AG10803 (cell line): ENCODE measurements at regions not wholly inside any gene's neighbourhood (a gene's known extent, or its start where the extent isn't known, plus 50 kb on each side); places are given as distances from the start of the nearest gene placed in this dataset.

Experiments used
- DNase-seq: peaks from one replicate; pipeline ENCODE4 v3.0.0; 2010; ENCODE audit warnings: low read depth
- H3K4me3 ChIP-seq: 2 replicates; pipeline ENCODE4 v1.5.1; 2011; ENCODE audit warnings: mild to moderate bottlenecking, low read length, control low read depth
- TF ChIP-seq, protein P1 (sequence below): conservative IDR thresholded peaks from 2 replicates; pipeline ENCODE4 v1.5.1; 2011; ENCODE audit warnings: mild to moderate bottlenecking, low read length, control low read depth, inconsistent platforms

DNA sequence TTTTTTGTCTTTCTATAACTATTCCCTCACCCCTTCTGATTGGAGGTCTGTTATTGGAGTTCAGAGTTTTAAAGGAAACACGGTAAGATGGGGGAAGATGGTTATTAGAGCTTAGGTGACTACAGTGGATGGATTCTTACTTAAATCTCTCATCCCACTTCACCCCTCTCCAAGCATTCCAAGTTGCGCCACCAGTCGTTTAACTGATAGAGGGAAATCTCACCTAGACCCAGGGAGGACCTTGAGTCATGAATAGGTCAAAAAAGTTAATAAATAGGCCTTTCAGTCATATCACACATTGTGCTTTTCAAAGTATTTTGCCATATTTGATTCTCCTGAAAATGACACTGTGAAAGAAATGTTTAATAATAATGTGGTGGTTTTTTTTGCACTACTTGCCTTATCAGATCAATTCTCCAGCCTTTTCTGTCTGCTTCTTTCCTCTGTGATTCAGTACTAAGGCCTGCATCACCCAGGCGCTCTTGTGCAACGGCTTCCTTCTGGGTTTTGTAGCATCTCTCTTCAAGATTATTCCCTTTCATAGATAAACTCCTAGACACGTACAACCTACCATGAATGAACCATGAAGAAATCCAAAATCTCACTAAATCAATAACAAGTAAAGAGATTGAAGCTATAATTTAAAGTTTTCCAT lies 100.4 kb upstream of the TGFBR2 start:
- TF ChIP-seq, protein P1, sequence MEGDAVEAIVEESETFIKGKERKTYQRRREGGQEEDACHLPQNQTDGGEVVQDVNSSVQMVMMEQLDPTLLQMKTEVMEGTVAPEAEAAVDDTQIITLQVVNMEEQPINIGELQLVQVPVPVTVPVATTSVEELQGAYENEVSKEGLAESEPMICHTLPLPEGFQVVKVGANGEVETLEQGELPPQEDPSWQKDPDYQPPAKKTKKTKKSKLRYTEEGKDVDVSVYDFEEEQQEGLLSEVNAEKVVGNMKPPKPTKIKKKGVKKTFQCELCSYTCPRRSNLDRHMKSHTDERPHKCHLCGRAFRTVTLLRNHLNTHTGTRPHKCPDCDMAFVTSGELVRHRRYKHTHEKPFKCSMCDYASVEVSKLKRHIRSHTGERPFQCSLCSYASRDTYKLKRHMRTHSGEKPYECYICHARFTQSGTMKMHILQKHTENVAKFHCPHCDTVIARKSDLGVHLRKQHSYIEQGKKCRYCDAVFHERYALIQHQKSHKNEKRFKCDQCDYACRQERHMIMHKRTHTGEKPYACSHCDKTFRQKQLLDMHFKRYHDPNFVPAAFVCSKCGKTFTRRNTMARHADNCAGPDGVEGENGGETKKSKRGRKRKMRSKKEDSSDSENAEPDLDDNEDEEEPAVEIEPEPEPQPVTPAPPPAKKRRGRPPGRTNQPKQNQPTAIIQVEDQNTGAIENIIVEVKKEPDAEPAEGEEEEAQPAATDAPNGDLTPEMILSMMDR, result no peak
- peak; percentile 38 for DNase-seq
- no peak overlapping the region for H3K4me3 ChIP-seq

DNA sequence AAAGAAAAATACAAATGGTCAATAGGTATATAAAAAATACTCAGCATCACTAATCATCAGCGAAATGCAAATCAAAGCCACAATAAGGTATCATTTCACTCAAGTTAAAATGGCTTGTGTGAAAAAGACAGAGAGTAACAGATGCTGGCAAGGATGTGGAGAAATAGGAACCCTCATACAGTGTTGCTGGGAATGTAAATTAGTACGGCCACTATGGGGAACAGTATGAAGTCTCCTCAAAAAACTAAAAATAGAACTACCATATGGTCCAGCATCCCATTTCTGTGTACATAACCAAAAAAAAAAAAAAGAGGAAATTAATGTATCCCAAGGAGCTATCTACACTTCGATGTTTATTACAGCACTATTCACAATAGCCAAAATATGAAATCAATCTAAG lies 98.1 kb upstream of the TGFBR2 start:
- H3K4me3 ChIP-seq, result no peak overlapping the region
- no peak for DNase-seq
- TF ChIP-seq, protein P1, result no peak

DNA sequence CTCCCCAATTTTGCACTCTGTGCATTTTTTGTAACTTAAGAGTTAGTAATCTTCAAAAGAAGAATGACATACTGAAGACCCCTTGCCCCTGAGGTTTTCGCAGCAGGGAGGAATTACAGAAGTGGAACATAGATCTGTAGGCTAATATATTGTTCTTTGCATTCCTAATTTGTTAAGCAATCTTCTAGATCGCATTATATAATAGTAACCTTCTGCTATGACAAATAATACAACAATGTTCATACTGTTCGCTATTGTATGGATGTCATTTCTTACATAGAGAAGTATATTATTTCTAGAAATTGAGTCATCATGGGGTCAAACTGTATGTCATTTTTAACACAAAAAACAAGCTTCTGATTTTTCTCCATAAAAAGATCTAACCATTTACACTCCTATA lies 95.8 kb upstream of the TGFBR2 start:
- no peak for DNase-seq
- no peak overlapping the region for H3K4me3 ChIP-seq
- TF ChIP-seq, protein P1, result no peak

DNA sequence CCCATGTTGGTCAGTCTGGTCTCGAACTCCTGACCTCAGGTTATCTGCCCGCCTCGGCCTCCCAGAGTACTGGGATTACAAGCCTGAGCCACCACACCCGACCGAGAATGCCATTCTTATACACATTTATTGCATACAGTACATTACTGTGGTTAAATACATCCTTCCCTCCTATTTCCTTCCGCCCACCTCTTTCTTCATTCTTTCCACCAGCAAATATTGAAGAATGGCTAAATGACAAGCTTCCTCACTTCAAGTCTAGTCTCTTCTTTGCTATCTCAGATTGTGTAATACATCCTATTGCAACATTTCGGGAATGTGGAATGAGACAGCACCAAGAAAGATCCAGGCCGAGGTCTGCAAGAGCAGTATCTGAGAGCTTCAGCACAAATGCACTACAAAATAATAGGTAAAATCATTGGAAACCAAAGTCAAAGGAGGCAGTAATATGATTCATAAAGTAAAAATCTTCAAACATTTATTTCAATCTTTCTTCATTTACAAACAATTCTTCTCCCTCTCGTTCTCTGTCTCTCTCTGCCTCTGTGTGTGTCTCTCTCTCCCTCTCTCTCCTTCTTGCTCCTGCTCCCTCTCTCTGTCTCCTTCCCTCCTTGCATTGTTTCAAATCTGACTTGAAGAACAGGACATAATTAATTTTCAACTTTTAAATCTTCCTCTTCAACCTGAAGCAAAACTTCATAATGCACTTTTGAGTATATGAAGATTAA lies 94.7 kb upstream of the TGFBR2 start:
- H3K4me3 ChIP-seq, result no peak overlapping the region
- TF ChIP-seq, protein P1, result no peak
- peak; percentile 99 for DNase-seq

DNA sequence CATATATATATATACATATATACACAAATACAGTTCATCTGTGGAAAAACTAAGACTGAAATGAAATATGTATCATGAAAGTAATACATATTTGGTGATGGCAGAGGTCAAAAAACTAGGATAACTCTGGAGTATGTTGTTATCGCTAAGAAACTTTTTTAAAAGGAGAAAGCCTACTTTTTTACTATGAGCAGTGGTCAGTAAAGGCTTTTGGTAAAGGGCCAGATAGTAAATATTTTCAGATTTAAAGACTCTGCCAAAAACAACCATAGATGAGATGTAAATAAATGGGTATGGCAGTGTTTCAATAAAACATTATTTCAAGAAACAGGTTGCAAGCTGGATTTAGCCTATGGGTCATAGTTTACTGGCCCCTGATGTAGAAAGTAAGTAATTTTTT lies 93.8 kb upstream of the TGFBR2 start:
- TF ChIP-seq, protein P1, result no peak
- DNase-seq, result no peak
- no peak overlapping the region for H3K4me3 ChIP-seq

DNA sequence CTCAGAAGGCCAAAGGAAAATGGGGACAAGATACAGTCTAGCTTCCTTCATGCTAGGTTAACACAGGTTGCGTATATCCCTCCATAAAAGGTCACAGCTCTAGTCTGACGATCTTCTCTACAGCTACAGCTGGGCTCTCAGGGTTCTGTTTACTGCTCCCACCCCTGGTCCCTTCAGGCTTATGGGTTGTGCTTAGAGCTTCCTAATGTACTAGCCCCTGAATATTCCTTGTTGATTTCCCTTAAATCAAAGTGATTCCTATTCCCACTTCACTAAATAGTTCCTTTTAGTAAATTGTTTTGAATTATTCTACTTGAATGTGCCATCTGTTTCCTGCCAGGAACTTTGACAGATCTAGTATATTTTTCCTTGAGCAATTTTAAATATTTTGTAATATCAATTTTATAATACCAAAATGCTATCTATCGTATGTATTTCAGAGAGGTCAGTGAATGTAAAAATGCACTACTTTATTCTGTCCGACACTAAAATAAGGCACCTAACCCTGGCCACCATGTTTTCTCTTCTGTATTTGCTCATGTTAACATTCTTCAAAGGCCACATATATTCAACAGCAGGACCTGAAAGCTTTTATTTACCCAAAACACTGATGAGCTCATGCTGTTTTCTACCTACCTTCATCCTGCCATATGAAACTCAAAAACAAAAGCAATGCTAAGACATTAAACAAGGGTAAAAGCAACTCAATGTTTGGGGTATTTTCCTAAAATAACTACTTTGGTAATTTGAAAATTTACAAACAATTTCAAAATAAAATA lies 92.8 kb upstream of the TGFBR2 start:
- TF ChIP-seq, protein P1, result no peak

DNA sequence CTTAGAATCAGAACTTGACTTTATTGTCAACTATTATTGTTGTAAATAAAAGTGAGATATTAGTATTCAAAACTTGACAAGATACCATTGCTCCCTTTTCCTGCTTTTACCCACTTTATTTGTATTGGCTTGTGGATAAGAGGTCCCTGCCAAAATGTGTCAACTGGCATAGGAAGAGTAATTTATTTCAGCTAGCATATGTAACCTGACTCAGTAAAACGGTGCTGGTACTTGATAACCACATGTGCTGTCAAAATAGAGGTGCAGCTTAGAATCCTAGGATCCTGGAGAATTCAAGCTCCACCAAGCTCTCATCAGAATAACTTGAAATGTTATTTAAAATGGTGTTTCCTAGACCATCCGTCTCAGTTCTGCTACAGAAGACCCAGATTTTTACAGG lies 90.2 kb upstream of the TGFBR2 start:
- no peak overlapping the region for H3K4me3 ChIP-seq
- TF ChIP-seq, protein P1, result no peak
- DNase-seq, result no peak

More for the DNA sequence above, 92.8 kb upstream of the TGFBR2 start:
- H3K4me3 ChIP-seq, result no peak overlapping the region
- no peak for DNase-seq
